H1 (cell line): ENCODE measurements at regions not wholly inside any gene's neighbourhood (a gene's known extent, or its start where the extent isn't known, plus 50 kb on each side); places are given as distances from the start of the nearest gene placed in this dataset.
"Not testable (repeated sequence)": the region's sequence is repeated elsewhere in the genome, so short reads cannot be mapped to it uniquely, and the experiment has no call there.

Experiments used
- BRCA1 ChIP-seq: IDR thresholded peaks from 2 replicates; pipeline ENCODE4 v1.6.1; 2012; ENCODE audit warnings: low read depth, low read length, improper control_type of control experiment
- CHD2 ChIP-seq: IDR thresholded peaks from 2 replicates; pipeline ENCODE4 v1.6.1; 2012; ENCODE audit warnings: low read length, improper control_type of control experiment
- KDM4A ChIP-seq: IDR thresholded peaks from one replicate; pipeline ENCODE4 v1.7.1; 2012; ENCODE audit warnings: low read depth, mild to moderate bottlenecking, moderate library complexity, low read length, inconsistent platforms; ENCODE audit not compliant: severe bottlenecking
- POLR2A ChIP-seq, 2 experiments: IDR thresholded peaks; 1 replicate in 1 of 2; 2 replicates in 1 of 2; pipeline ENCODE4 v1.6.1; 2011; ENCODE audit warnings: low read depth in 2 of 2, low read length in 2 of 2, mild to moderate bottlenecking in 2 of 2; ENCODE audit errors: control extremely low read depth in 1 of 2
- POLR2AphosphoS5 ChIP-seq: IDR thresholded peaks from 2 replicates; pipeline ENCODE4 v1.6.1; 2011; ENCODE audit warnings: low read depth, low read length
- SUZ12 ChIP-seq: fragments of 200-600 bp; sonication (generic); IDR thresholded peaks from 2 replicates; pipeline ENCODE4 v1.6.1; 2012; ENCODE audit warnings: mild to moderate bottlenecking, inconsistent platforms, low read length, moderate library complexity, mixed read lengths
- TF ChIP-seq, protein P1 (sequence below): IDR thresholded peaks from 2 replicates; pipeline ENCODE4 v1.6.1; 2011; ENCODE audit warnings: low read depth, mild to moderate bottlenecking, low read length; ENCODE audit not compliant: insufficient read depth
- TF ChIP-seq, protein P2 (sequence below), 3 experiments: IDR thresholded peaks; 1 replicate in 2 of 3; 2 replicates in 1 of 3; pipeline versions ENCODE4 v1.5.1 to v1.6.1; 2011; ENCODE audit warnings: low read length in 3 of 3, mild to moderate bottlenecking in 3 of 3, inconsistent platforms in 2 of 3, low read depth in 1 of 3, moderate library complexity in 1 of 3; ENCODE audit not compliant: insufficient read depth in 1 of 3; ENCODE audit errors: control extremely low read depth in 1 of 3

DNA sequence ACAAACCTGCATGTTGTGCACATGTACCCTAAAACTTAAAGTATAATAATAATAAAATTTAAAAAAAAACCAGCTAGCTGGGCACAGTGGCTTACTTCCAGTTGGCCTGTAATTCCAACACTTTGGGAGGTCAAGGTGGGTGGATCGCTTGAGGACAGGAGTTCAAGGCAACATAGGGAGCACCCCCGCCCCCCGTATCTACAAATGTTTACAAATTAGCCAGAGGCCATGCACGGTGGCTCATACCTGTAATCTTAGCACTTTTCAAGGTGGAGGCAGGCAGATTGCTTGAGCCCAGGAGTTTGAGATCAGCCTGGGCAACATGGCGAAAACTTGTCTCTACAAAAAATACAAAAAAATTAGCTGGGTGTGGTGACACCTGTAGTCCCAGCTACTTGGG, 58.3 kb upstream of the NXT1 start:
- TF ChIP-seq, protein P1, sequence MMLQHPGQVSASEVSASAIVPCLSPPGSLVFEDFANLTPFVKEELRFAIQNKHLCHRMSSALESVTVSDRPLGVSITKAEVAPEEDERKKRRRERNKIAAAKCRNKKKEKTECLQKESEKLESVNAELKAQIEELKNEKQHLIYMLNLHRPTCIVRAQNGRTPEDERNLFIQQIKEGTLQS, result not testable (repeated sequence)
- TF ChIP-seq BRCA1; POLR2A (IDR thresholded peaks at IDR 0.05; ENCODE audit: control extremely low read depth in 1 of 2, low read depth in 2 of 2, low read length in 2 of 2); POLR2AphosphoS5; SUZ12; KDM4A; CHD2: not testable (repeated sequence)
- TF ChIP-seq, protein P2, sequence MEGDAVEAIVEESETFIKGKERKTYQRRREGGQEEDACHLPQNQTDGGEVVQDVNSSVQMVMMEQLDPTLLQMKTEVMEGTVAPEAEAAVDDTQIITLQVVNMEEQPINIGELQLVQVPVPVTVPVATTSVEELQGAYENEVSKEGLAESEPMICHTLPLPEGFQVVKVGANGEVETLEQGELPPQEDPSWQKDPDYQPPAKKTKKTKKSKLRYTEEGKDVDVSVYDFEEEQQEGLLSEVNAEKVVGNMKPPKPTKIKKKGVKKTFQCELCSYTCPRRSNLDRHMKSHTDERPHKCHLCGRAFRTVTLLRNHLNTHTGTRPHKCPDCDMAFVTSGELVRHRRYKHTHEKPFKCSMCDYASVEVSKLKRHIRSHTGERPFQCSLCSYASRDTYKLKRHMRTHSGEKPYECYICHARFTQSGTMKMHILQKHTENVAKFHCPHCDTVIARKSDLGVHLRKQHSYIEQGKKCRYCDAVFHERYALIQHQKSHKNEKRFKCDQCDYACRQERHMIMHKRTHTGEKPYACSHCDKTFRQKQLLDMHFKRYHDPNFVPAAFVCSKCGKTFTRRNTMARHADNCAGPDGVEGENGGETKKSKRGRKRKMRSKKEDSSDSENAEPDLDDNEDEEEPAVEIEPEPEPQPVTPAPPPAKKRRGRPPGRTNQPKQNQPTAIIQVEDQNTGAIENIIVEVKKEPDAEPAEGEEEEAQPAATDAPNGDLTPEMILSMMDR (IDR thresholded peaks at IDR 0.05; ENCODE audit: control extremely low read depth in 1 of 3, insufficient read depth in 1 of 3, low read depth in 1 of 3, low read length in 3 of 3), result not testable (repeated sequence)
